ENCODE measurements at regions not wholly inside any gene's neighbourhood (a gene's known extent, or its start where the extent isn't known, plus 50 kb on each side); places are given as distances from the start of the nearest gene placed in this dataset.

- TF ChIP-seq EZH2 (IDR thresholded peaks at IDR 0.05; ENCODE audit: borderline replicate concordance, low read length), result no peak
- TF ChIP-seq CTCF (IDR thresholded peaks at IDR 0.05; ENCODE audit: low read length), result no peak
Measured at GRCh38 chr12:33663000-33663654, 223.5 kb upstream of the SYT10 start.

Measured in OCI-LY1 (cell line).